KMS-11 (cell line): ENCODE measurements at regions not wholly inside any gene's neighbourhood (a gene's known extent, or its start where the extent isn't known, plus 50 kb on each side); places are given as distances from the start of the nearest gene placed in this dataset.

Source experiments
- H2AFZ ChIP-seq: fragments of 200-600 bp; sonication (generic); 2 replicates; pipeline ENCODE4 v1.6.1; 2016; ENCODE audit warnings: antibody characterized with exemption, mixed run types, low read depth
- H3K27ac ChIP-seq: fragments of 200-600 bp; sonication (generic); 2 replicates; pipeline ENCODE4 v1.6.1; 2016; ENCODE audit warnings: mild to moderate bottlenecking, mixed run types
- H3K27me3 ChIP-seq: fragments of 200-600 bp; sonication (generic); 2 replicates; pipeline ENCODE4 v1.6.1; 2017; ENCODE audit warnings: mild to moderate bottlenecking, low read depth, mixed run types, moderate library complexity; ENCODE audit not compliant: insufficient read depth
- H3K36me3 ChIP-seq: fragments of 200-600 bp; sonication (generic); 2 replicates; pipeline ENCODE4 v1.6.1; 2017; ENCODE audit warnings: mild to moderate bottlenecking, mixed run types; ENCODE audit not compliant: insufficient read depth
- H3K4me1 ChIP-seq: fragments of 200-600 bp; sonication (generic); 2 replicates; pipeline ENCODE4 v1.6.1; 2016; ENCODE audit warnings: mild to moderate bottlenecking, low read depth, mixed run types; ENCODE audit not compliant: poor library complexity, severe bottlenecking
- H3K4me2 ChIP-seq: fragments of 200-600 bp; sonication (generic); 2 replicates; pipeline ENCODE4 v1.7.0; 2016; ENCODE audit warnings: mild to moderate bottlenecking, mixed run types
- H3K4me3 ChIP-seq: fragments of 200-600 bp; sonication (generic); IDR thresholded peaks from 2 replicates; pipeline ENCODE4 v1.6.1; 2017; ENCODE audit warnings: low read depth, low read length, mixed read lengths; ENCODE audit not compliant: insufficient read depth
- H3K79me2 ChIP-seq: fragments of 200-600 bp; sonication (generic); 2 replicates; pipeline ENCODE4 v1.6.1; 2016; ENCODE audit warnings: low read depth, mixed run types; ENCODE audit not compliant: insufficient read depth
- H3K9ac ChIP-seq: fragments of 200-600 bp; sonication (generic); 2 replicates; pipeline ENCODE4 v1.6.1; 2016; ENCODE audit warnings: mild to moderate bottlenecking, mixed run types
- H4K20me1 ChIP-seq: fragments of 200-600 bp; sonication (generic); 2 replicates; pipeline ENCODE4 v1.6.1; 2016; ENCODE audit warnings: mild to moderate bottlenecking, mixed run types; ENCODE audit not compliant: insufficient read depth
- TF ChIP-seq, protein P1 (sequence below): fragments of 200-600 bp; sonication (generic); conservative IDR thresholded peaks from 2 replicates; pipeline ENCODE4 v1.6.1; 2017; ENCODE audit warnings: low read depth, mild to moderate bottlenecking, antibody characterized with exemption, low read length, moderate library complexity, mixed read lengths

DNA sequence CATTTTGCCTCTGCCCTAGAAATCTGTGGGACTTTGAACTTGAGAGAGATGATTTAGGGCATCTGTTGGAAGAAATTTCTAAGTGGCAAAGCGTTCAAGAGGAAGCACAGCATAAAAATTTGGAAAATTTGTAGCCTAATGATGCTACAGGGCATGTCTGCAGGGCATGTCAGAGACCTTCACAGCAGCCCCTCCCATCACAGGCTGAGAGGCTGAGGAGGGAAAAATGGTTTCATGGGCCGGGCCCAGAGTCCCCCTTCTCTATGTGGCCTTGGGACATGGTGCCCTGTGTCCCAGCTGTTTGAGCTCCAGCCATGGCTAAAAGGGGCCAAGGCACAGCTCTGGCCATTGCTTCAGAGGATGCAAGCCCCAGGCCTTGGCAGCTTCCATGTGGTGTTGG is 203.0 kb downstream of the STK31 start:
- TF ChIP-seq, protein P1, sequence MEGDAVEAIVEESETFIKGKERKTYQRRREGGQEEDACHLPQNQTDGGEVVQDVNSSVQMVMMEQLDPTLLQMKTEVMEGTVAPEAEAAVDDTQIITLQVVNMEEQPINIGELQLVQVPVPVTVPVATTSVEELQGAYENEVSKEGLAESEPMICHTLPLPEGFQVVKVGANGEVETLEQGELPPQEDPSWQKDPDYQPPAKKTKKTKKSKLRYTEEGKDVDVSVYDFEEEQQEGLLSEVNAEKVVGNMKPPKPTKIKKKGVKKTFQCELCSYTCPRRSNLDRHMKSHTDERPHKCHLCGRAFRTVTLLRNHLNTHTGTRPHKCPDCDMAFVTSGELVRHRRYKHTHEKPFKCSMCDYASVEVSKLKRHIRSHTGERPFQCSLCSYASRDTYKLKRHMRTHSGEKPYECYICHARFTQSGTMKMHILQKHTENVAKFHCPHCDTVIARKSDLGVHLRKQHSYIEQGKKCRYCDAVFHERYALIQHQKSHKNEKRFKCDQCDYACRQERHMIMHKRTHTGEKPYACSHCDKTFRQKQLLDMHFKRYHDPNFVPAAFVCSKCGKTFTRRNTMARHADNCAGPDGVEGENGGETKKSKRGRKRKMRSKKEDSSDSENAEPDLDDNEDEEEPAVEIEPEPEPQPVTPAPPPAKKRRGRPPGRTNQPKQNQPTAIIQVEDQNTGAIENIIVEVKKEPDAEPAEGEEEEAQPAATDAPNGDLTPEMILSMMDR = no peak

DNA sequence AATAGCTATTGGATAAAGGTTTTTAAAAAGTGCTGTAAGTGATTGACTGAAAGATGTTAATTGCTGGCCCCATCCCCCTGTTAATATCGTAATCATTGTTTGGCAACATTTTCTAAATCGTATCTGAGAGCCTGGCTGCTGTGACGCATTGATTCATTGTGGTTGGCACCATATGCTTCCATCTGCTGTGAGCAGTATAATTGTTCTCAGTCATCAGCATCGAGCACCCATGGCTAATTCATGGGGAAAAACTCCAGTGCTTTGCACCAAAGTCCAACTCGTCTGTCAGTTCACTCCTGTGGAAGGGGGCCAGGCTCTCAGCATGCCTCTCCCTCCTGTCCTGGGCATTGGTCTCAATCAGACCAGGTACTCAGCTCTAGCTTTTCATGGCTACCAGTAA is 205.2 kb downstream of the STK31 start:
- Histone ChIP-seq H3K4me1 (no peaks in the 10 kb centered on the region), H3K36me3 (no peaks in the 10 kb centered on the region), H3K4me2 (no peak overlapping the region), H4K20me1 (no peaks in the 10 kb centered on the region), H2AFZ (no peak overlapping the region), H3K79me2 (no peaks in the 10 kb centered on the region), H3K4me3 (no peak overlapping the region), H3K27me3 (no peaks in the 10 kb centered on the region), H3K9ac (no peak overlapping the region), H3K27ac (no peak overlapping the region)
- TF ChIP-seq, protein P1 = no peak

More for the DNA sequence above, 203.0 kb downstream of the STK31 start:
- Histone ChIP-seq H3K4me1 (no peaks in the 10 kb centered on the region), H3K4me3 (no peak overlapping the region), H3K79me2 (no peaks in the 10 kb centered on the region), H3K27ac (no peak overlapping the region), H4K20me1 (no peaks in the 10 kb centered on the region), H2AFZ (no peak overlapping the region), H3K4me2 (no peak overlapping the region), H3K27me3 (no peaks in the 10 kb centered on the region), H3K36me3 (no peaks in the 10 kb centered on the region), H3K9ac (no peak overlapping the region)

DNA sequence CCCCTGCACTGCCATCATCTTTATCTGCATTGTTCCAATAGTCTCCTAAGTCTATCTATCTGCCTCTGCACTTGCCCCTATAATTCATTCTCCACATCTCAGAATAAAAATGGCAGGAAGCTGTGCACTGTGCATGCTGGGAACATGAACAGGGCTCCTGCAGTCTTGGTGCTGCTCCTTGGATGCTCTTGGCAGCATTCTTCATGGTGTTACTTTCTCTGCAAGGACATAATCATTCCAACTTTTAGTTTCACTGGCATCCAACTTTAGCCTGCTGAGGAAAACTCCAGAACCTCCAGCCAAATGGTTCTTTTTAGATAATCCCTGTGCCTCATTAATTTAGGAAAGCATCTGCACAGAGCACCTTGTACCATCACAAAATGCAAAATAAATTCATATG is 208.3 kb downstream of the STK31 start:
- no peaks in the 10 kb centered on the region for H3K27me3 ChIP-seq
- TF ChIP-seq, protein P1 = no peak
- no peaks in the 10 kb centered on the region for H3K36me3 ChIP-seq
- no peak overlapping the region for H3K27ac ChIP-seq
- no peak overlapping the region for H3K4me3 ChIP-seq
- no peak overlapping the region for H3K4me2 ChIP-seq
- H3K4me1 ChIP-seq = no peaks in the 10 kb centered on the region
- no peaks in the 10 kb centered on the region for H4K20me1 ChIP-seq
- H2AFZ ChIP-seq = no peak overlapping the region
- no peaks in the 10 kb centered on the region for H3K79me2 ChIP-seq
- no peak overlapping the region for H3K9ac ChIP-seq

DNA sequence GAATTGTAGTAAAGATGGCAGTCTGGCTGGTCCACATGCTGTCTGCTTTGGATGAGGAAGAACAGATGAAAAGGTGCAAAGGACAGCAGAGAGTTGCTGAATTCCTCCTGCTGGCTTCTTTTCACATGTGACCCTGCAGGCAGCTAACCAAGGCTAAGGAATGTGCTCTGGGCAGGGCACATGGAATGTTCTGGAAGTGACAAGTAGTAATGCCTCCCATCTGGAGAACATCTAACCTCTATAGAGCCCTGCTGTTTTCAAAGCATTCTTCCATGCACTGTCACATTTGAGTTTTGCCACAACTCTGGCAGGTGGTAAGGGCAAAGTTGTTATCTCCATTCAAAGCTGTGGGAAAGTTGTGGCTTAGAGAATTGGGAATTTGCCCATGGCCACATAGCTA is 208.8 kb downstream of the STK31 start:
- H3K36me3 ChIP-seq = no peaks in the 10 kb centered on the region
- H3K9ac ChIP-seq = no peak overlapping the region
- no peak overlapping the region for H3K4me3 ChIP-seq
- H3K27me3 ChIP-seq = no peaks in the 10 kb centered on the region
- no peak overlapping the region for H2AFZ ChIP-seq
- no peaks in the 10 kb centered on the region for H3K79me2 ChIP-seq
- no peak overlapping the region for H3K4me2 ChIP-seq
- H4K20me1 ChIP-seq = no peaks in the 10 kb centered on the region
- no peak overlapping the region for H3K27ac ChIP-seq
- TF ChIP-seq, protein P1 = no peak
- H3K4me1 ChIP-seq = no peaks in the 10 kb centered on the region

DNA sequence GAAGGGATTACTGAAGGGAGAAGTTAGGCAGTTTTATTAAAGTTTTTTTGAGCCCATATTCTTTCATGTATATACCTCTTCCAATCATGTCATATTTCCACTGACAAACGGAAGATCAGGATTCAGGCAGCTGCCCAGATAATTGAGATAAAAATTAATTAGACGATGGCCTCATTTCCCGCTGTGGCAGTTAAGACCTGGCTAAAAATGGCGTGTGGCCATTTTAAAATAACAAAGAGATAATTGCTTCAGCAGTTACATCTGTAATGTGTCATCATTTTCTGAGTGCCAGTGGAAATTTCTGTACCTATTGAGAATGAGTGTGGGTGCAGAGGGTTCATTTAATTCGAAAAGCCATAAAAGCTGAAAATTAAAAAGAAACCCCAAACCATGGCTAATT is 215.1 kb downstream of the STK31 start:
- TF ChIP-seq, protein P1 = no peak
- Histone ChIP-seq H3K79me2 (no peaks in the 10 kb centered on the region), H3K36me3 (no peaks in the 10 kb centered on the region), H3K9ac (no peak overlapping the region), H3K27ac (no peak overlapping the region), H3K27me3 (no peaks in the 10 kb centered on the region), H4K20me1 (no peaks in the 10 kb centered on the region), H3K4me3 (no peak overlapping the region), H3K4me1 (no peaks in the 10 kb centered on the region), H2AFZ (no peak overlapping the region), H3K4me2 (no peak overlapping the region)
